Mesothelial cell of epicardium (in vitro differentiated cells): ENCODE measurements at regions not wholly inside any gene's neighbourhood (a gene's known extent, or its start where the extent isn't known, plus 50 kb on each side); places are given as distances from the start of the nearest gene placed in this dataset.

Experiments
- DNase-seq, 2 experiments: peaks; one replicate each; pipeline ENCODE4 v3.0.0; 2021; ENCODE audit warnings: low spot score in 2 of 2; ENCODE audit not compliant: unreplicated experiment in 2 of 2
- H3K27ac Mint-ChIP-seq: 2 replicates; pipeline ENCODE4 v1.8.0; 2021; ENCODE audit warnings: mixed read lengths
- H3K27me3 Mint-ChIP-seq: 2 replicates; pipeline ENCODE4 v1.8.0; 2021; ENCODE audit warnings: low read depth, mixed read lengths
- H3K36me3 Mint-ChIP-seq: 2 replicates; pipeline ENCODE4 v1.8.0; 2021; ENCODE audit warnings: mixed read lengths
- H3K4me1 Mint-ChIP-seq: 2 replicates; pipeline ENCODE4 v1.8.0; 2021; ENCODE audit warnings: mixed read lengths
- H3K4me3 Mint-ChIP-seq: 2 replicates; pipeline ENCODE4 v1.8.0; 2021; ENCODE audit warnings: mild to moderate bottlenecking, moderate library complexity, mixed read lengths
- H3K9me3 Mint-ChIP-seq: 2 replicates; pipeline ENCODE4 v1.8.0; 2021; ENCODE audit warnings: mixed read lengths
- CTCF ChIP-seq: fragments of 200-600 bp; sonication (generic); IDR thresholded peaks from one replicate; pipeline ENCODE4 v1.5.0; 2021; ENCODE audit warnings: antibody characterized with exemption; ENCODE audit not compliant: unreplicated experiment

GRCh38 chr1:194076646-194077045, 890.2 kb upstream of the B3GALT2 start:
- Mint-ChIP-seq H3K27me3 (no peaks in the 10 kb centered on the region), H3K27ac (no peak overlapping the region), H3K9me3 (peaks cover 16% of the 10 kb centered on the region), H3K4me3 (no peak overlapping the region), H3K4me1 (peaks cover 7% of the 10 kb centered on the region), H3K36me3 (no peaks in the 10 kb centered on the region)
- DNase-seq, result no peak
- TF ChIP-seq CTCF, result no peak

GRCh38 chr1:194073833-194074232, 887.4 kb upstream of the B3GALT2 start:
- Mint-ChIP-seq H3K9me3 (peaks cover 16% of the 10 kb centered on the region), H3K4me1 (peaks cover 7% of the 10 kb centered on the region), H3K36me3 (no peaks in the 10 kb centered on the region), H3K4me3 (no peak overlapping the region), H3K27ac (no peak overlapping the region), H3K27me3 (no peaks in the 10 kb centered on the region)
- DNase-seq, result no peak
- no peak for TF ChIP-seq CTCF

GRCh38 chr1:194071205-194071604, 884.8 kb upstream of the B3GALT2 start:
- H3K4me3 Mint-ChIP-seq, result no peak overlapping the region
- no peak for TF ChIP-seq CTCF
- no peak for DNase-seq
- H3K27me3 Mint-ChIP-seq, result no peaks in the 10 kb centered on the region
- no peaks in the 10 kb centered on the region for H3K36me3 Mint-ChIP-seq
- H3K4me1 Mint-ChIP-seq, result peaks cover 7% of the 10 kb centered on the region
- H3K27ac Mint-ChIP-seq, result no peak overlapping the region
- peaks cover 2% of the 10 kb centered on the region for H3K9me3 Mint-ChIP-seq

- Mint-ChIP-seq H3K27ac (no peak overlapping the region), H3K9me3 (no peaks in the 10 kb centered on the region), H3K27me3 (no peaks in the 10 kb centered on the region), H3K4me1 (peaks cover 6% of the 10 kb centered on the region), H3K4me3 (no peak overlapping the region), H3K36me3 (no peaks in the 10 kb centered on the region)
- DNase-seq, result no peak
- no peak for TF ChIP-seq CTCF
Observed at GRCh38 chr1:194069831-194070218, 883.4 kb upstream of the B3GALT2 start.

- no peaks in the 10 kb centered on the region for H3K9me3 Mint-ChIP-seq
- H3K4me1 Mint-ChIP-seq, result peaks cover under 1% of the 10 kb centered on the region
- no peaks in the 10 kb centered on the region for H3K27me3 Mint-ChIP-seq
- H3K27ac Mint-ChIP-seq, result no peak overlapping the region
- no peak overlapping the region for H3K4me3 Mint-ChIP-seq
- no peak for DNase-seq
- no peak for TF ChIP-seq CTCF
- no peaks in the 10 kb centered on the region for H3K36me3 Mint-ChIP-seq
Observed at GRCh38 chr1:194069168-194069830, 882.9 kb upstream of the B3GALT2 start.
